Activated CD4-positive, CD25-positive, alpha-beta regulatory T cell treated with anti-CD3 and anti-CD28 coated beads, Interleukin-2, amount 50 U/mL, for 72 hours (primary cell): ENCODE measurements at regions not wholly inside any gene's neighbourhood (a gene's known extent, or its start where the extent isn't known, plus 50 kb on each side); places are given as distances from the start of the nearest gene placed in this dataset.
"Not testable (repeated sequence)": the region's sequence is repeated elsewhere in the genome, so short reads cannot be mapped to it uniquely, and the experiment has no call there.

Source experiments
- DNase-seq: peaks from one replicate; pipeline ENCODE4 v3.0.0; 2021

- no peak for DNase-seq
Measured at GRCh38 chr9:88880199-88880598, 111.1 kb upstream of the S1PR3 start.

- DNase-seq: not testable (repeated sequence)
Measured at GRCh38 chr9:88884291-88884690, 107.0 kb upstream of the S1PR3 start.

GRCh38 chr9:88886762-88887161 lies 104.5 kb upstream of the S1PR3 start:
- DNase-seq: not testable (repeated sequence)

DNA sequence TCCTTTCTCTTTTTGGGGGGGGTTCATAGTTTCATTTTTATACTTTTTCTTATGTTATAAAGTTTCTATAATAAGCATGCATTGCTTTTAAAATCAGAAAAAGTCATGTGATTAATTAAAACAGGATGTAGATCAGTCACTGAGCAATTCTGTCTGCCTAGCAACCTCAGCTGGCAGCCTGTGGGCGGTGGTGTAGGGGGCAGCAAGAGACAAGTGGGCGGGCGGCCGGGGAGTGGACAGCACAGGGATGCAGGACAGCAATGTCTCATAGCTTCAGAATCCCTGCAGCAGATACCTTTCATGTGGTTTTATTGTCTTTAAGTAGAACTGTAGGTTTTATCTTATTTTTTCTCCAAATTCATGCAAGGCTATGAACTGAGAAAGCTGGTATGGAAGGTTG lies 101.9 kb upstream of the S1PR3 start:
- no peak for DNase-seq

- no peak for DNase-seq
Measured at GRCh38 chr9:88890546-88890945, 100.7 kb upstream of the S1PR3 start.

DNA sequence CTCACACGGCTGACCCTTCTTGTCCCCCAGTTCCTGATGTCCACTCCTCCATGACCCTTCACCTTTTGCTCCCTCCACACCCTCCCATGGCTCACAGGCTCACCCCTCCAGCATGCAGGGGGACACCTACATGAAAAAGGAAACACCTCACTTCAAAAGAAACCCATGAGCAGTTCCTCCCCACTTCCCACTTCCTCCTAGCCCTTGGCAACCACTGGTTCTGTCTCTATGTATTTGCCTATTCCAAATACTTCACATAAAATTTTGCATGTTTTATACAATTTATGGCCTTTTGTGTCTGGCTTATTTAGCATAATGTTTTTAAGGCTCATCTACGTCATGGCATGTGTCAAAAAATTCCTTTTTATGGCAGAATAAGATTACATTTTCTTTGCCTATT lies 100.2 kb upstream of the S1PR3 start:
- DNase-seq: no peak

DNA sequence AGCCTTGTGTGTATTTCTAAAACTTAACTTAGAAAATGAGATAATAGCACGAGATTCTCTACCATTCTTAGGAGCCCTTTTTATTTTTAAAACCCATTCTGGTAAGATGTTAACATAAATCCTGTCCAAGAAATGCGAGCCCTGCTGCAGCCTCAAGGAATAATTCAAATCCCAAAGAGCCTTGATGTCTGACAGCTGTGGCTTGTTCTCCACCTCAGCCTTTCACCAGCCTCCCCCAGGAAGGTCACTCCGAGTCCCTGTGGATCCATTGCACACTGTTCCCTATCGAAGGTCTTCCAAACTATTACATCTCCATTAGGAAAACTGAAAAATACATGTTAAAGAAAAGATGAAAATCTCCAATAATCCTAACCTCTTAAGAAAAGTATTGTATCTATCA lies 98.5 kb upstream of the S1PR3 start:
- DNase-seq: no peak

GRCh38 chr9:88897081-88897480 lies 94.2 kb upstream of the S1PR3 start:
- DNase-seq: no peak

DNA sequence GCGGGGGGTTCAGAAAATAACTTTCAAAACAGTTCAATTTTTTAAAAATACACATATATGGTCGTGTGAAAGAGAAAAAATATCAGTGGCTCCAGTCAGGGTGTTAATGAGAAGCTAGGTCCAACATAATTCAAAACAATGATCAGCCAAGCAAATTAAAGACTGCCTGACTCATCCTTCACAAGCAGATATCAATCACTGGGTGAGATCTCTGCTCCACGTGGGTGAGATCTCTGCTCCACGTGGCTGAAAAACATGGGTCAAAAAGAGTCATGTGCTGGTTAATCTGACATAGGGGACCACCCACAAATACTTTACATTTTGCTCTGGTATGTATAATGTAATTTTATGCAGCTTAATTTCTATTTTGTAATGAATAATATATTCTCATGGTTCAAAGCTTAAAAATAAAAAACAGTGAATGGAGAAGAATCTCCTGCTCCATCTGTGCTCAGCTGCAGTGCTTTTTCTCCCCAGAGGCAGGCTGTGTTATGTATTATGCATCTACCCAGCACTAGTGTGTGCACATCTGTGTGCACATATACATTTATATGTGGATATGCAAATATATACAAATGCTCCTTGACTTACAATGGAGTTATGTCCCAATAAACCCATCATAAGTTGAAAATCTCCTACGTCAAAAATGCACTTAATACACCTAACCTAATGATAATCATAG lies 93.1 kb upstream of the S1PR3 start:
- no peak for DNase-seq

GRCh38 chr9:88905506-88905905 lies 85.8 kb upstream of the S1PR3 start:
- no peak for DNase-seq

- no peak for DNase-seq
Measured at GRCh38 chr9:88915916-88916315, 75.4 kb upstream of the S1PR3 start.

DNA sequence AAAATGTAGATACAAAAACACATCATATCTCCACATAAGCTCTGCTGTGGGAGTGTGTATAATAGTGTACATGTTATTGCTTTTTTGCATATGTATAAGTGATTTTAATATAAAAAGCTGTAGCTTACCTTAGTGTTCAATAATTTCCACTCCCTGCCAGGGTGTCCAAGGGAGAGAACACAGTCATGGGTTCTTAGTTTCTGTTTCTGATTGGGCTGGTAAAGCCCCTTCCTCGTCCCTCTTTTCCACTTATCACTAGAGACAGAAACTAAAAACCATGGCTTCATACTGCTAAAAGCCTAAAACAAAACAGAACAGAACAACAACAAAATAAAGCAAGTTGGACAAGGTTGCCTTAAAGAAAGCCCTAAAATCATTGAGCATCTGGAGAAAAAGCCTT lies 74.4 kb upstream of the S1PR3 start:
- no peak for DNase-seq

DNA sequence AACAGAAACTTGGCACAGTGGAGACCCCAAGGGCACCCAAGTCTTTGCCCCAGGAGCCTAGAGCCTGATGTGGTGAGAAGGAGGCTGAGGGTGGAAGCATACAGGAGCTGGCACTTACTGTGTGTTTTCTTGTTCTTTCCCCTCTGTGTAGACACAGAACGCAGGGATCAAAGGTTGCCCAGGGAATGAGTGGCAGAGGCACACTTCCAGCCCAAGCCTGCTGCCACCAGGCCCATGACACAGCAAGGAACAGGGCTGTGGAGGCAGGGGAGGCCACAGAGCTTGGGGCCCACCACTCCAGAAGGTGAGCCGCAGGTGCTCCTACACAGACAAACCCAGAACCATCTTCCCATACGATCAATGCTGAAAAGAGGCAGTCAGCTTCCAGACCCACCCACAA lies 73.9 kb upstream of the S1PR3 start:
- DNase-seq: no peak

GRCh38 chr9:88918537-88918936 lies 72.7 kb upstream of the S1PR3 start:
- DNase-seq: not testable (repeated sequence)

GRCh38 chr9:88920645-88921044 lies 70.6 kb upstream of the S1PR3 start:
- DNase-seq: no peak

GRCh38 chr9:88922091-88922490 lies 69.2 kb upstream of the S1PR3 start:
- peak; percentile 32 for DNase-seq

DNA sequence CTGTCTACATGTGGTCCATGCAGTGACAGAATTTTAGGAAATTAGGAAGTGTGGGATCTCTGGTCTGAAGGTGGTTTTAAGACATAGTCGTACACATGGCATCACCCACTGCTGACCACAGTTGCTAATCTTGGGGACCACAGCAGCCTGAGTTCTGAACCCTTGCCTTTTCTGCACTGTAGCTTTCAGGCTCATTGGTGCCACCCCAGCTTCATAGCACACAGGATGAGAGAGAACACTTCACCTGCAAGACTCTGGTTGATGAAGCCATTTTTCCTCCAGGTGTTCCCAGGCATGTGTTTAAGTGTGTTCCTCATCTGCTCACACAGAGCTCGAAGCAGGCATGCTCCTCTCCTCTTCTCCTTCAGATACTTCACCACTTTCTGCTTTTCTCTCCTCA lies 68.2 kb upstream of the S1PR3 start:
- DNase-seq: no peak

DNA sequence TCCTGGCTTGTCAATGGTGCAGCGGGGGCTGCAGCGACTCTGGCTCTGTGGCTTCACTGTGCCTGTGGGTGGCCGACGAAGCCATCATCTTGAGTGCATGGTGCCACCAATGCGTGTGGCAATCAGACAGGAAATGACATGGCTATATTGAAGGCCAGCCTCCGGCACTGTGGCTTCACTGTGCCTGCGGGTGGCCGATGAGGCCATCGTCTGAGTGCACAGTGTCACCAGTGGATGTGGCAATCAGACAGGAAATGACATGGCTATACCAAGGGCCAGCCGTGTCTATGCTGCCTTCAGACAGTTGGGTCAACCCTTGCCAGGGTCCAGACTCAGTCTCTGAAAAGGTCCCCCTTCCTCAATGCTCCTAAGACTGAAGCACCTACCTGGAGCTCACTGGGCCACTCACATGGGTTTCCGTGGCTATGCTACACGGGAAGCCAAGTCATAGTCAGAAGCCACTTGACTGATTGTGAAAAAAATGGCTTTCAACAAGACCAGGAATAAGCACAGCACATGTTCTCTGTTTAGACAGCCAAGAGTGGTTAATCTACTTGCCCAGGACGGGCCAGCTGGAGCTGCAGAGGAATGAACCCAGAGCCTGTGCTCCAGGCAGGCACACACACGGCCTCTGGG lies 67.5 kb upstream of the S1PR3 start:
- no peak for DNase-seq

DNA sequence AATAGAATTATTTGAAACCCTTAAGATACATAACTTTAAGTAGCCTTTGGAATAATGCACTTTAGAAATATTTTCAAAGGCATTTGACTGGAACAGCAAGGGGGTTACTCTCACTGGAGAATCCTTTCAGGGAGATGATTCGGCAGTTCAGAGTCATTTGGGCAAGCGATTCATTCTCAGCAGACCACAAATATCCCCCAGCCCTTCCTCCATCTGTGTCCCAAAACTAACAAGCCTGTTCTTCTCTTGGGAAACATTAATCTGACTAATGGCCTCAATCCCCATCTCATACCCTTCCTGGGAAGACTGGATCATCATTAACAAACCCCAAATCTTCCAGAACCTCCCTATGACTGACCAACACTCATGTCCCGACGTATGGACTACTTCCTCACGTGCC lies 65.8 kb upstream of the S1PR3 start:
- no peak for DNase-seq

GRCh38 chr9:88926781-88927505 lies 64.3 kb upstream of the S1PR3 start:
- DNase-seq: no peak

GRCh38 chr9:88927510-88927909 lies 63.8 kb upstream of the S1PR3 start:
- DNase-seq: no peak

- DNase-seq: no peak
Measured at GRCh38 chr9:88930716-88931115, 60.6 kb upstream of the S1PR3 start.

- no peak for DNase-seq
Measured at GRCh38 chr9:88932766-88933165, 58.5 kb upstream of the S1PR3 start.
